ENCODE measurements at regions not wholly inside any gene's neighbourhood (a gene's known extent, or its start where the extent isn't known, plus 50 kb on each side); places are given as distances from the start of the nearest gene placed in this dataset.

GRCh38 chr6:81003894-81004293, 748.6 kb downstream of the TENT5A start:
- no peaks in the 10 kb centered on the region for H3K9me2 ChIP-seq (ENCODE audit: insufficient read depth)
- H3K4me1 ChIP-seq (ENCODE audit: control insufficient read depth in 1 of 2, insufficient read depth in 2 of 2, low read length in 2 of 2) = no peaks in the 10 kb centered on the region
- no peaks in the 10 kb centered on the region for H3K36me3 ChIP-seq (ENCODE audit: control insufficient read depth in 1 of 2, insufficient read depth in 2 of 2, low read length in 2 of 2)
- no peaks in the 10 kb centered on the region for H3K79me2 ChIP-seq (ENCODE audit: insufficient read depth, low read length)
- TF ChIP-seq ATF3 (IDR thresholded peaks at IDR 0.05) (no peak), ZNF274 (IDR thresholded peaks at IDR 0.05; ENCODE audit: low read depth, low read length) (no peak), EGR1 (IDR thresholded peaks at IDR 0.05; ENCODE audit: low read depth) (no peak), EZH2phosphoT487 (IDR thresholded peaks at IDR 0.05; ENCODE audit: borderline replicate concordance) (no peak), CBX3 (IDR thresholded peaks at IDR 0.05; ENCODE audit: low read depth) (no peak), JUND (IDR thresholded peaks at IDR 0.05) (no peak), REST (IDR thresholded peaks at IDR 0.05; ENCODE audit: low read depth) (no peak), POLR2AphosphoS5 (IDR thresholded peaks at IDR 0.05; ENCODE audit: low read depth, low read length) (no peak), CTCF (IDR thresholded peaks at IDR 0.05 in 2 of 3, conservative IDR thresholded peaks at IDR 0.05 in 1 of 3; ENCODE audit: borderline replicate concordance in 1 of 3, insufficient read depth in 1 of 3, low read depth in 2 of 3, low read length in 2 of 3) (no peak), ELF1 (IDR thresholded peaks at IDR 0.05; ENCODE audit: borderline replicate concordance, low read depth) (no peak), ZFX (IDR thresholded peaks at IDR 0.05) (no peak), SIN3A (IDR thresholded peaks at IDR 0.05; ENCODE audit: low read depth) (no peak)
- H3K4me2 ChIP-seq (ENCODE audit: low read length) = no peak overlapping the region
- CTCF ChIA-PET = no interaction called here
- BruUV-seq (replicated peaks) = no TSS peak
- H3K27me3 ChIP-seq (ENCODE audit: insufficient read depth, low read length) = no peaks in the 10 kb centered on the region
- POLR2A ChIA-PET = no interaction called here
- no peak overlapping the region for H3K4me3 ChIP-seq (replicated peaks in 1 of 2; ENCODE audit: low read depth in 1 of 2, low read length in 2 of 2)
- RAD21 ChIA-PET (ENCODE audit: low non-redundant PET in 1 of 2, low total read pairs in 2 of 2, uncharacterized antibody in 2 of 2, unreplicated experiment in 2 of 2) = no interaction called here
- H3K9ac ChIP-seq (ENCODE audit: low read length) = no peak overlapping the region
- no peak overlapping the region for H2AFZ ChIP-seq (ENCODE audit: low read depth, low read length, poor library complexity, severe bottlenecking)
- DNase-seq (ENCODE audit: low read depth, low spot score) (no peak), ATAC-seq (no peak)
- no peaks in the 10 kb centered on the region for H4K20me1 ChIP-seq (ENCODE audit: insufficient read depth)
- no peak overlapping the region for H3K27ac ChIP-seq (ENCODE audit: low read depth, low read length)
- intact Hi-C loops (cut with micrococcal nuclease) = no loop called here
- no peaks in the 10 kb centered on the region for H3K9me3 ChIP-seq (ENCODE audit: control insufficient read depth in 1 of 2, insufficient read depth in 1 of 2, low read depth in 1 of 2, low read length in 2 of 2)
